MM.1S (cell line): ENCODE measurements at regions not wholly inside any gene's neighbourhood (a gene's known extent, or its start where the extent isn't known, plus 50 kb on each side); places are given as distances from the start of the nearest gene placed in this dataset.

Source experiments
- DNase-seq: peaks from one replicate; pipeline ENCODE4 v3.0.0-alpha.2; 2015
- H2AFZ ChIP-seq: fragments of 300-600 bp; sonication (generic); 2 replicates; pipeline ENCODE4 v1.6.0; 2016; ENCODE audit warnings: antibody characterized with exemption, low read length
- H3F3A ChIP-seq: fragments of 300-600 bp; sonication (generic); 2 replicates; pipeline ENCODE4 v1.6.1; 2016; ENCODE audit warnings: mild to moderate bottlenecking, antibody characterized with exemption, low read length, moderate library complexity, mixed read lengths; ENCODE audit not compliant: insufficient read depth
- H3K27ac ChIP-seq: fragments of 300-600 bp; sonication (generic); 2 replicates; pipeline ENCODE4 v1.5.1; 2016; ENCODE audit warnings: mild to moderate bottlenecking, low read length
- H3K27me3 ChIP-seq: fragments of 300-600 bp; sonication (generic); replicated peaks from 2 replicates; pipeline ENCODE4 v1.6.0; 2016; ENCODE audit warnings: low read length; ENCODE audit not compliant: insufficient read depth
- H3K36me3 ChIP-seq: fragments of 300-600 bp; sonication (generic); replicated peaks from 2 replicates; pipeline ENCODE4 v1.6.1; 2016; ENCODE audit warnings: mild to moderate bottlenecking, low read length, mixed read lengths; ENCODE audit not compliant: insufficient read depth
- H3K4me1 ChIP-seq: fragments of 300-600 bp; sonication (generic); 2 replicates; pipeline ENCODE4 v1.6.1; 2016; ENCODE audit warnings: low read length, mixed read lengths
- H3K4me2 ChIP-seq: fragments of 300-600 bp; sonication (generic); 2 replicates; pipeline ENCODE4 v1.6.0; 2016; ENCODE audit warnings: low read depth, low read length
- H3K4me3 ChIP-seq: fragments of 300-600 bp; sonication (generic); 2 replicates; pipeline ENCODE4 v1.5.1; 2016; ENCODE audit warnings: low read length, mixed read lengths
- H3K79me2 ChIP-seq: fragments of 300-600 bp; sonication (generic); 2 replicates; pipeline ENCODE4 v1.6.1; 2016; ENCODE audit warnings: mixed run types, low read length, mixed read lengths
- H3K9ac ChIP-seq: fragments of 300-600 bp; sonication (generic); 2 replicates; pipeline ENCODE4 v1.6.1; 2016; ENCODE audit warnings: low read length, mixed read lengths
- H3K9me2 ChIP-seq: fragments of 300-600 bp; sonication (generic); replicated peaks from 2 replicates; pipeline ENCODE4 v1.6.1; 2016; ENCODE audit warnings: mild to moderate bottlenecking, low read length, mixed read lengths; ENCODE audit not compliant: insufficient read depth
- H3K9me3 ChIP-seq: fragments of 300-600 bp; sonication (generic); replicated peaks from 2 replicates; pipeline ENCODE4 v1.6.1; 2016; ENCODE audit warnings: mild to moderate bottlenecking, low read length, mixed read lengths; ENCODE audit not compliant: insufficient read depth
- H4K20me1 ChIP-seq: fragments of 300-600 bp; sonication (generic); 2 replicates; pipeline ENCODE4 v1.6.1; 2016; ENCODE audit warnings: mild to moderate bottlenecking, low read length, moderate library complexity, mixed read lengths; ENCODE audit not compliant: insufficient read depth
- CTCF ChIP-seq: fragments of 300-600 bp; sonication (generic); IDR thresholded peaks from 2 replicates; pipeline ENCODE4 v1.5.1; 2016; ENCODE audit warnings: antibody characterized with exemption, low read length, mixed read lengths
- EZH2 ChIP-seq: fragments of 300-600 bp; sonication (generic); optimal IDR thresholded peaks from 2 replicates; pipeline ENCODE3; 2017; ENCODE audit warnings: low read depth, mild to moderate bottlenecking, antibody characterized with exemption, low read length, mixed read lengths
- EZH2phosphoT487 ChIP-seq: fragments of 300-600 bp; sonication (generic); IDR thresholded peaks from 2 replicates; pipeline ENCODE4 v1.6.1; 2018; ENCODE audit warnings: antibody characterized with exemption, low read length

- H3K9ac ChIP-seq: no peak overlapping the region
- no peaks in the 10 kb centered on the region for H3K4me1 ChIP-seq
- no peak overlapping the region for H3K4me3 ChIP-seq
- no peak overlapping the region for H3K4me2 ChIP-seq
- H3K27ac ChIP-seq: no peak overlapping the region
- H3K79me2 ChIP-seq: no peaks in the 10 kb centered on the region
- H3K9me2 ChIP-seq: no peaks in the 10 kb centered on the region
- no peak overlapping the region for H2AFZ ChIP-seq
- H3F3A ChIP-seq: no peaks in the 10 kb centered on the region
- no peaks in the 10 kb centered on the region for H3K27me3 ChIP-seq
- no peaks in the 10 kb centered on the region for H3K36me3 ChIP-seq
- TF ChIP-seq EZH2 (no peak), CTCF (no peak), EZH2phosphoT487 (no peak)
- DNase-seq: no peak
- H3K9me3 ChIP-seq: no peaks in the 10 kb centered on the region
- H4K20me1 ChIP-seq: no peaks in the 10 kb centered on the region
These were observed 1224.4 kb downstream of the EFNB2 start for GRCh38 chr13:105311094-105311493.

GRCh38 chr13:105307776-105308175 is 1227.7 kb downstream of the EFNB2 start:
- Histone ChIP-seq H3K4me1 (no peaks in the 10 kb centered on the region), H3K79me2 (no peaks in the 10 kb centered on the region), H3K36me3 (no peaks in the 10 kb centered on the region), H2AFZ (no peak overlapping the region), H3K9me2 (no peaks in the 10 kb centered on the region), H3K4me2 (no peak overlapping the region), H3K9me3 (no peaks in the 10 kb centered on the region), H3K9ac (no peak overlapping the region), H3K27ac (no peak overlapping the region), H3K4me3 (no peak overlapping the region), H4K20me1 (no peaks in the 10 kb centered on the region), H3F3A (no peaks in the 10 kb centered on the region), H3K27me3 (no peaks in the 10 kb centered on the region)
- DNase-seq: no peak
- TF ChIP-seq CTCF (no peak), EZH2 (no peak), EZH2phosphoT487 (no peak)

- no peaks in the 10 kb centered on the region for H3K36me3 ChIP-seq
- no peaks in the 10 kb centered on the region for H3F3A ChIP-seq
- no peaks in the 10 kb centered on the region for H3K4me1 ChIP-seq
- DNase-seq: no peak
- H3K9me2 ChIP-seq: no peaks in the 10 kb centered on the region
- H3K9me3 ChIP-seq: no peaks in the 10 kb centered on the region
- H3K79me2 ChIP-seq: no peaks in the 10 kb centered on the region
- H2AFZ ChIP-seq: no peak overlapping the region
- H3K27me3 ChIP-seq: no peaks in the 10 kb centered on the region
- no peak overlapping the region for H3K27ac ChIP-seq
- H4K20me1 ChIP-seq: no peaks in the 10 kb centered on the region
- no peak overlapping the region for H3K4me3 ChIP-seq
- no peak overlapping the region for H3K9ac ChIP-seq
- no peak for TF ChIP-seq EZH2phosphoT487
- TF ChIP-seq EZH2: no peak
- TF ChIP-seq CTCF: no peak
- no peak overlapping the region for H3K4me2 ChIP-seq
These were observed 1237.6 kb downstream of the EFNB2 start for GRCh38 chr13:105297839-105298238.
